ENCODE measurements at regions not wholly inside any gene's neighbourhood (a gene's known extent, or its start where the extent isn't known, plus 50 kb on each side); places are given as distances from the start of the nearest gene placed in this dataset.

GRCh38 chr7:68207676-68208075 is 1211.0 kb downstream of the TYW1 start:
- no peak for TF ChIP-seq EP300 (IDR thresholded peaks at IDR 0.05)
- TF ChIP-seq, protein P1, sequence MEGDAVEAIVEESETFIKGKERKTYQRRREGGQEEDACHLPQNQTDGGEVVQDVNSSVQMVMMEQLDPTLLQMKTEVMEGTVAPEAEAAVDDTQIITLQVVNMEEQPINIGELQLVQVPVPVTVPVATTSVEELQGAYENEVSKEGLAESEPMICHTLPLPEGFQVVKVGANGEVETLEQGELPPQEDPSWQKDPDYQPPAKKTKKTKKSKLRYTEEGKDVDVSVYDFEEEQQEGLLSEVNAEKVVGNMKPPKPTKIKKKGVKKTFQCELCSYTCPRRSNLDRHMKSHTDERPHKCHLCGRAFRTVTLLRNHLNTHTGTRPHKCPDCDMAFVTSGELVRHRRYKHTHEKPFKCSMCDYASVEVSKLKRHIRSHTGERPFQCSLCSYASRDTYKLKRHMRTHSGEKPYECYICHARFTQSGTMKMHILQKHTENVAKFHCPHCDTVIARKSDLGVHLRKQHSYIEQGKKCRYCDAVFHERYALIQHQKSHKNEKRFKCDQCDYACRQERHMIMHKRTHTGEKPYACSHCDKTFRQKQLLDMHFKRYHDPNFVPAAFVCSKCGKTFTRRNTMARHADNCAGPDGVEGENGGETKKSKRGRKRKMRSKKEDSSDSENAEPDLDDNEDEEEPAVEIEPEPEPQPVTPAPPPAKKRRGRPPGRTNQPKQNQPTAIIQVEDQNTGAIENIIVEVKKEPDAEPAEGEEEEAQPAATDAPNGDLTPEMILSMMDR (IDR thresholded peaks at IDR 0.05): no peak
- no peak for TF ChIP-seq POLR2A (IDR thresholded peaks at IDR 0.05)

Measured in ovary (tissue), 3 donors.